PC-9 (cell line): ENCODE measurements at regions not wholly inside any gene's neighbourhood (a gene's known extent, or its start where the extent isn't known, plus 50 kb on each side); places are given as distances from the start of the nearest gene placed in this dataset.

Experiments
- BruUV-seq: library from RNA; stranded (reverse); fragments of 400-500 nt; replicated peaks from 2 replicates; lab custom pipeline; 2021; lab: Mats Ljungman, UMichigan
- CTCF ChIA-PET: fragments of 300-600 bp; sonication (Branson Sonifier 250); formaldehyde crosslinking; loops from one replicate; lab custom pipeline; 2022; ENCODE audit warnings: antibody characterized with exemption; lab: Charles Lee
- POLR2A ChIA-PET: fragments of 300-600 bp; sonication (Branson Sonifier 250); formaldehyde crosslinking; loops from one replicate; lab custom pipeline; 2022; ENCODE audit warnings: antibody characterized with exemption; ENCODE audit not compliant: unreplicated experiment; lab: Charles Lee
- DNase-seq, 2 experiments: peaks; one replicate each; pipeline versions ENCODE4 v3.0.0 to v3.0.0-alpha.2; 2015 to 2022; ENCODE audit warnings: mixed read lengths in 1 of 2
- H2AFZ ChIP-seq: fragments of 200-600 bp; sonication (generic); 2 replicates; pipeline ENCODE4 v1.8.1; 2017; ENCODE audit warnings: antibody characterized with exemption
- H3F3A ChIP-seq: fragments of 200-600 bp; sonication (generic); 2 replicates; pipeline ENCODE4 v1.8.1; 2017; ENCODE audit warnings: antibody characterized with exemption, mild to moderate bottlenecking, low read depth; ENCODE audit not compliant: insufficient read depth
- H3K27ac ChIP-seq: fragments of 200-600 bp; sonication (generic); 2 replicates; pipeline ENCODE4 v1.6.1; 2016; ENCODE audit warnings: mixed run types
- H3K27me3 ChIP-seq: fragments of 200-600 bp; sonication (generic); 2 replicates; pipeline ENCODE4 v1.6.1; 2016; ENCODE audit warnings: low read depth, mixed run types; ENCODE audit not compliant: insufficient read depth
- H3K36me3 ChIP-seq: fragments of 200-600 bp; sonication (generic); 2 replicates; pipeline ENCODE4 v1.6.1; 2016; ENCODE audit warnings: low read depth, mixed run types
- H3K4me1 ChIP-seq: fragments of 200-600 bp; sonication (generic); replicated peaks from 2 replicates; pipeline ENCODE4 v1.6.1; 2016; ENCODE audit warnings: mixed run types; ENCODE audit not compliant: insufficient read depth
- H3K4me2 ChIP-seq: fragments of 200-600 bp; sonication (generic); 2 replicates; pipeline ENCODE4 v1.6.1; 2017; ENCODE audit warnings: mixed run types
- H3K4me3 ChIP-seq: fragments of 200-600 bp; sonication (generic); 2 replicates; pipeline ENCODE4 v1.6.1; 2016; ENCODE audit warnings: mixed run types
- H3K79me2 ChIP-seq: fragments of 200-600 bp; sonication (generic); 2 replicates; pipeline ENCODE4 v1.6.1; 2017; ENCODE audit warnings: low read depth, mixed run types
- H3K9me2 ChIP-seq: fragments of 200-600 bp; sonication (generic); 2 replicates; pipeline ENCODE4 v1.8.1; 2017; ENCODE audit warnings: mild to moderate bottlenecking; ENCODE audit not compliant: insufficient read depth
- H3K9me3 ChIP-seq: fragments of 200-600 bp; sonication (generic); 2 replicates; pipeline ENCODE4 v1.8.1; 2016; ENCODE audit warnings: low read depth; ENCODE audit not compliant: insufficient read depth
- H4K20me1 ChIP-seq: fragments of 200-600 bp; sonication (generic); 2 replicates; pipeline ENCODE4 v1.8.1; 2017; ENCODE audit not compliant: insufficient read depth
- EZH2 ChIP-seq: fragments of 200-600 bp; sonication (generic); IDR thresholded peaks from 2 replicates; pipeline ENCODE4 v1.8.0; 2017; ENCODE audit warnings: antibody characterized with exemption, low read depth
- intact Hi-C: fragments of 100-400 bp; cut with micrococcal nuclease; formaldehyde crosslinking; loops from one replicate; pipeline ENCODE4 v1.10.0; 2022; ENCODE audit not compliant: unreplicated experiment
- TF ChIP-seq, protein P1 (sequence below): fragments of 200-600 bp; sonication (generic); conservative IDR thresholded peaks from 2 replicates; pipeline ENCODE4 v1.6.1; 2017; ENCODE audit warnings: mixed run types, antibody characterized with exemption, mild to moderate bottlenecking, moderate library complexity

- Histone ChIP-seq H3K4me3 (no peak overlapping the region), H3K27ac (no peak overlapping the region), H3K9me2 (no peaks in the 10 kb centered on the region; the same call in 1 of the 2 replicates), H3K27me3 (no peaks in the 10 kb centered on the region), H3F3A (no peaks in the 10 kb centered on the region), H3K4me2 (no peak overlapping the region), H2AFZ (no peak overlapping the region), H3K4me1 (no peaks in the 10 kb centered on the region), H3K79me2 (no peaks in the 10 kb centered on the region), H4K20me1 (no peaks in the 10 kb centered on the region), H3K36me3 (no peaks in the 10 kb centered on the region), H3K9me3 (peaks cover 8% of the 10 kb centered on the region; the same call in 1 of the 2 replicates)
- ChIA-PET POLR2A (no interaction called here), CTCF (no interaction called here)
- no peak for TF ChIP-seq EZH2
- TF ChIP-seq, protein P1, sequence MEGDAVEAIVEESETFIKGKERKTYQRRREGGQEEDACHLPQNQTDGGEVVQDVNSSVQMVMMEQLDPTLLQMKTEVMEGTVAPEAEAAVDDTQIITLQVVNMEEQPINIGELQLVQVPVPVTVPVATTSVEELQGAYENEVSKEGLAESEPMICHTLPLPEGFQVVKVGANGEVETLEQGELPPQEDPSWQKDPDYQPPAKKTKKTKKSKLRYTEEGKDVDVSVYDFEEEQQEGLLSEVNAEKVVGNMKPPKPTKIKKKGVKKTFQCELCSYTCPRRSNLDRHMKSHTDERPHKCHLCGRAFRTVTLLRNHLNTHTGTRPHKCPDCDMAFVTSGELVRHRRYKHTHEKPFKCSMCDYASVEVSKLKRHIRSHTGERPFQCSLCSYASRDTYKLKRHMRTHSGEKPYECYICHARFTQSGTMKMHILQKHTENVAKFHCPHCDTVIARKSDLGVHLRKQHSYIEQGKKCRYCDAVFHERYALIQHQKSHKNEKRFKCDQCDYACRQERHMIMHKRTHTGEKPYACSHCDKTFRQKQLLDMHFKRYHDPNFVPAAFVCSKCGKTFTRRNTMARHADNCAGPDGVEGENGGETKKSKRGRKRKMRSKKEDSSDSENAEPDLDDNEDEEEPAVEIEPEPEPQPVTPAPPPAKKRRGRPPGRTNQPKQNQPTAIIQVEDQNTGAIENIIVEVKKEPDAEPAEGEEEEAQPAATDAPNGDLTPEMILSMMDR, result no peak; the same call in 1 of the 2 replicates
- DNase-seq, result no peak
- intact Hi-C loops, result no loop called here
- BruUV-seq, result no TSS peak
Measured at GRCh38 chr7:41599760-41600159, 103.1 kb downstream of the INHBA start.

DNA sequence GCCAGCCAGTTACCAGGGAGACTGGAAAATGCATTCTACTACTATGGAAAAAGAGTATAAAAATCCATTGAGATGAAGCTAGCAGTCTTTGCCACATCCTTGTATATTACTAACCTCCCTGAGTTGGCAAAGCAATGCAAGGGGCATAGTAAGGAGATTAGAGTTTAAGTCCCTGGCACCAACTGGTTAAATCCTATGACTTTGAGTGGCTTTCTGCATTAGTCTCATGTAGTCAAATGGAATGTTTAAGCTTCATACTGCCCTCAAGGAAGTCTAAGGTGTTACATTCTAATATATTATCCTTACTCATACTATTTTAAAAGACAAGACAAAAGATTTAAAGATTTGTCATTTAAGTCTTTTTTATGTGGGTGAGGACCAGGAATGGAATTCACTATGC lies 110.1 kb downstream of the INHBA start:
- Histone ChIP-seq H3K4me1 (no peaks in the 10 kb centered on the region), H3K9me2 (no peaks in the 10 kb centered on the region), H3K27me3 (no peaks in the 10 kb centered on the region), H3K27ac (no peak overlapping the region), H3K9me3 (peaks cover 8% of the 10 kb centered on the region), H3K36me3 (no peaks in the 10 kb centered on the region), H3F3A (no peaks in the 10 kb centered on the region), H3K79me2 (no peaks in the 10 kb centered on the region), H4K20me1 (no peaks in the 10 kb centered on the region), H3K4me3 (no peak overlapping the region), H2AFZ (no peak overlapping the region), H3K4me2 (no peak overlapping the region)
- BruUV-seq, result no TSS peak
- POLR2A ChIA-PET, result interaction anchor here (0.6 kb wide), 1 partner anchor 561 kb away, joined by 6 read pairs; no protein-coding TSS in a partner anchor
- no peak for DNase-seq
- TF ChIP-seq, protein P1, result no peak
- intact Hi-C loops, result no loop called here
- CTCF ChIA-PET, result no interaction called here

DNA sequence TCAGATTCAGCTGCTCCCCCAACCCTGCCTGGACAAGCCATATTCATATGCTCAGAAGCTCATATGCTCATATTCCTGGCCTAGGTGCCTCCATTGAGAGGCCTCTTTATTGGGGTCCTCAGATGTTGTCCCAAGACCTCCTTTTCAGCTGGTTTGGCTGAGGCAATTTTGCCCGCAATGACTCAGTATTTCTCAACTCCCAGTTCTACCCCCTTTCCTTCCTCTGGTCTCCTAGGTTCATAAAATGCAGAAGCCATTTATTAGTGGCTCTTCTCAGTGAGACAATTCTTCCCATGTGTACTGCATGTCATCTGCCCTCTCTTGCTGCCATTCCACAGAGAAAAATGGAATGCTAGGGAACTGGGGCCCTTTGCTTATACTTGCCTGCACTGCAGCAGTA lies 110.7 kb downstream of the INHBA start:
- Histone ChIP-seq H3K9me2 (no peaks in the 10 kb centered on the region), H3K36me3 (no peaks in the 10 kb centered on the region), H4K20me1 (no peaks in the 10 kb centered on the region), H2AFZ (no peak overlapping the region), H3K27ac (no peak overlapping the region), H3K4me2 (no peak overlapping the region), H3K4me1 (no peaks in the 10 kb centered on the region), H3K79me2 (no peaks in the 10 kb centered on the region), H3F3A (no peaks in the 10 kb centered on the region), H3K9me3 (peaks cover 5% of the 10 kb centered on the region; the same call in 1 of the 2 replicates), H3K27me3 (no peaks in the 10 kb centered on the region), H3K4me3 (no peak overlapping the region)
- CTCF ChIA-PET, result no interaction called here
- no peak for TF ChIP-seq EZH2
- TF ChIP-seq, protein P1, result no peak
- intact Hi-C loops, result no loop called here
- no peak for DNase-seq
- POLR2A ChIA-PET, result no interaction called here
- BruUV-seq, result no TSS peak
